WTC11 (cell line): ENCODE measurements at regions not wholly inside any gene's neighbourhood (a gene's known extent, or its start where the extent isn't known, plus 50 kb on each side); places are given as distances from the start of the nearest gene placed in this dataset.

Experiments
- ATAC-seq: fragments of 200-7000 bp; cut with Tn5 transposase; 2 replicates; pipeline ENCODE4 v1.10.0; 2021; ENCODE audit warnings: mild to moderate bottlenecking, moderate library complexity
- CTCF ChIA-PET: fragments of 300-600 bp; sonication (Branson Sonifier 250); formaldehyde crosslinking; loops from one replicate; lab custom pipeline; 2021; ENCODE audit warnings: antibody characterized with exemption; lab: Charles Lee
- POLR2A ChIA-PET: fragments of 350-600 bp; sonication (Branson Sonifier 250); formaldehyde crosslinking; loops from one replicate; lab custom pipeline; 2021; ENCODE audit warnings: antibody characterized with exemption; lab: Charles Lee
- DNase-seq: peaks from one replicate; pipeline ENCODE4 v3.0.0; 2021; ENCODE audit warnings: low spot score
- H3K27ac Mint-ChIP-seq: 2 replicates; pipeline ENCODE4 v1.8.0; 2021; ENCODE audit warnings: mixed read lengths
- H3K27me3 Mint-ChIP-seq: 2 replicates; pipeline ENCODE4 v1.8.0; 2021; ENCODE audit warnings: low read depth, mild to moderate bottlenecking, moderate library complexity, mixed read lengths
- H3K36me3 Mint-ChIP-seq: 2 replicates; pipeline ENCODE4 v1.8.0; 2021; ENCODE audit warnings: mixed read lengths
- H3K4me1 Mint-ChIP-seq: 2 replicates; pipeline ENCODE4 v1.8.0; 2022; ENCODE audit warnings: mixed read lengths
- H3K4me3 Mint-ChIP-seq: 2 replicates; pipeline ENCODE4 v1.8.0; 2021; ENCODE audit warnings: mild to moderate bottlenecking, moderate library complexity, mixed read lengths
- H3K9me3 Mint-ChIP-seq: 2 replicates; pipeline ENCODE4 v1.8.0; 2021; ENCODE audit warnings: mixed read lengths
- E2F4 ChIP-seq: sonication (generic); formaldehyde crosslinking; IDR thresholded peaks from 2 replicates; pipeline ENCODE4 v1.8.1; 2022; ENCODE audit warnings: low read depth, mild to moderate bottlenecking, moderate library complexity, missing genetic modification reagents, borderline replicate concordance
- FOXP1 ChIP-seq: sonication (generic); formaldehyde crosslinking; IDR thresholded peaks from 2 replicates; pipeline ENCODE4 v1.8.0; 2022; ENCODE audit warnings: missing genetic modification reagents, mild to moderate bottlenecking, moderate library complexity, borderline replicate concordance
- GABPB1 ChIP-seq: sonication (generic); formaldehyde crosslinking; IDR thresholded peaks from 2 replicates; pipeline ENCODE4 v1.8.1; 2023; ENCODE audit warnings: mild to moderate bottlenecking, missing genetic modification reagents
- IRF1 ChIP-seq: sonication (generic); formaldehyde crosslinking; IDR thresholded peaks from 2 replicates; pipeline ENCODE4 v1.8.0; 2023; ENCODE audit warnings: missing genetic modification reagents
- NFATC4 ChIP-seq: fragments of 250-450 bp; sonication (Bioruptor Pico); IDR thresholded peaks from 2 replicates; pipeline ENCODE4 v1.9.0; 2021; ENCODE audit warnings: mild to moderate bottlenecking
- OVOL2 ChIP-seq: fragments of 250-450 bp; sonication (Bioruptor Pico); IDR thresholded peaks from 2 replicates; pipeline ENCODE4 v1.9.0; 2021; ENCODE audit warnings: mild to moderate bottlenecking, borderline replicate concordance
- PREB ChIP-seq: sonication (generic); formaldehyde crosslinking; IDR thresholded peaks from 2 replicates; pipeline ENCODE4 v1.8.1; 2022; ENCODE audit warnings: mild to moderate bottlenecking, missing genetic modification reagents, moderate library complexity, borderline replicate concordance
- RORB ChIP-seq: fragments of 250-450 bp; sonication (Bioruptor Pico); IDR thresholded peaks from 2 replicates; pipeline ENCODE4 v1.9.0; 2021; ENCODE audit warnings: mild to moderate bottlenecking
- SP1 ChIP-seq: sonication (generic); formaldehyde crosslinking; conservative IDR thresholded peaks from 2 replicates; pipeline ENCODE4 v1.8.1; 2022; ENCODE audit warnings: missing genetic modification reagents
- USF1 ChIP-seq: sonication (generic); formaldehyde crosslinking; IDR thresholded peaks from 2 replicates; pipeline ENCODE4 v1.8.0; 2022; ENCODE audit warnings: mild to moderate bottlenecking, missing genetic modification reagents
- ZBTB43 ChIP-seq: sonication (generic); formaldehyde crosslinking; IDR thresholded peaks from 2 replicates; pipeline ENCODE4 v1.8.1; 2023; ENCODE audit warnings: mild to moderate bottlenecking, missing genetic modification reagents
- ZNF121 ChIP-seq: sonication (generic); formaldehyde crosslinking; IDR thresholded peaks from 2 replicates; pipeline ENCODE4 v1.8.0; 2023; ENCODE audit warnings: missing genetic modification reagents
- ZNF219 ChIP-seq: sonication (generic); formaldehyde crosslinking; IDR thresholded peaks from 2 replicates; pipeline ENCODE4 v1.8.0; 2023; ENCODE audit warnings: missing genetic modification reagents, mild to moderate bottlenecking, borderline replicate concordance
- ZNF317 ChIP-seq: sonication (generic); formaldehyde crosslinking; IDR thresholded peaks from 2 replicates; pipeline ENCODE4 v1.8.1; 2023; ENCODE audit warnings: low read depth, mild to moderate bottlenecking, moderate library complexity, missing genetic modification reagents, borderline replicate concordance
- ZNF396 ChIP-seq: fragments of 250-450 bp; sonication (Bioruptor Pico); IDR thresholded peaks from 2 replicates; pipeline ENCODE4 v1.8.0; 2021; ENCODE audit warnings: mild to moderate bottlenecking, moderate library complexity, borderline replicate concordance
- ZNF416 ChIP-seq: fragments of 250-450 bp; sonication (Bioruptor Pico); IDR thresholded peaks from 2 replicates; pipeline ENCODE4 v1.9.0; 2021; ENCODE audit warnings: mild to moderate bottlenecking, inconsistent platforms
- ZNF425 ChIP-seq: fragments of 250-450 bp; sonication (Bioruptor Pico); conservative IDR thresholded peaks from 2 replicates; pipeline ENCODE4 v1.9.0; 2021; ENCODE audit warnings: mild to moderate bottlenecking
- ZNF532 ChIP-seq: fragments of 250-450 bp; sonication (Bioruptor Pico); IDR thresholded peaks from 2 replicates; pipeline ENCODE4 v1.9.0; 2021; ENCODE audit warnings: mild to moderate bottlenecking, borderline replicate concordance

GRCh38 chr6:163789199-163789810, 374.8 kb downstream of the QKI start (continued):
- TF ChIP-seq IRF1 (no peak), ZNF317 (CRISPR knock-in tag) (no peak)

GRCh38 chr6:163786995-163787671, 372.6 kb downstream of the QKI start:
- Mint-ChIP-seq H3K27me3 (no peaks in the 10 kb centered on the region; the same call in 1 of the 2 replicates), H3K27ac (no peak overlapping the region), H3K9me3 (no peaks in the 10 kb centered on the region), H3K4me1 (peaks cover 6% of the 10 kb centered on the region), H3K4me3 (no peak overlapping the region)
- no peak for DNase-seq
- CTCF ChIA-PET: no interaction called here
- TF ChIP-seq ZNF416 (no peak), ZNF396 (CRISPR knock-in tag) (no peak), ZNF425 (CRISPR knock-in tag) (no peak), ZNF317 (CRISPR knock-in tag) (no peak), USF1 (no peak), OVOL2 (no peak), SP1 (CRISPR knock-in tag) (no peak), FOXP1 (CRISPR knock-in tag) (no peak), NFATC4 (CRISPR knock-in tag) (no peak), ZNF121 (CRISPR knock-in tag) (no peak), GABPB1 (no peak)
- TF ChIP-seq, all 79 proteins: peak for 0
- POLR2A ChIA-PET: no interaction called here
- H3K36me3 Mint-ChIP-seq: no peaks in the 10 kb centered on the region
- no peak for ATAC-seq

GRCh38 chr6:163782436-163783003, 368.0 kb downstream of the QKI start:
- Mint-ChIP-seq H3K4me3 (no peak overlapping the region), H3K27me3 (no peaks in the 10 kb centered on the region), H3K4me1 (peaks cover 16% of the 10 kb centered on the region), H3K36me3 (no peaks in the 10 kb centered on the region), H3K27ac (no peak overlapping the region), H3K9me3 (no peaks in the 10 kb centered on the region)
- TF ChIP-seq E2F4 (CRISPR knock-in tag): no peak
- no peak for TF ChIP-seq ZNF532
- no peak for TF ChIP-seq ZBTB43 (CRISPR knock-in tag)
- TF ChIP-seq ZNF219 (CRISPR knock-in tag): no peak
- TF ChIP-seq RORB (CRISPR knock-in tag): no peak
- TF ChIP-seq PREB (CRISPR knock-in tag): no peak
- TF ChIP-seq IRF1: no peak
- CTCF ChIA-PET: no interaction called here
- ATAC-seq: peak; percentile 77
- peak; percentile 16 for DNase-seq
- POLR2A ChIA-PET: no interaction called here
